IMR-90 (cell line): ENCODE measurements at regions not wholly inside any gene's neighbourhood (a gene's known extent, or its start where the extent isn't known, plus 50 kb on each side); places are given as distances from the start of the nearest gene placed in this dataset.

Experiments used
- ATAC-seq: fragments of 200-7000 bp; cut with Tn5 transposase; 2 replicates; pipeline ENCODE4 v1.9.1; 2020; ENCODE audit warnings: low read depth, mild to moderate bottlenecking, moderate library complexity
- BruUV-seq: library from RNA; stranded (reverse); fragments of 400-500 nt; replicated peaks from 2 replicates; lab custom pipeline; 2021; lab: Mats Ljungman, UMichigan
- CTCF ChIA-PET: fragments of 300-600 bp; formaldehyde crosslinking; extraction: SDS; loops from one replicate; lab custom pipeline; 2021; ENCODE audit warnings: antibody characterized with exemption; lab: Yijun Ruan, JAX
- POLR2A ChIA-PET: fragments of 300-600 bp; sonication (Branson Sonifier 250); formaldehyde crosslinking; loops from one replicate; lab custom pipeline; 2022; ENCODE audit warnings: antibody characterized with exemption; ENCODE audit not compliant: unreplicated experiment; lab: Charles Lee
- DNase-seq: peaks from one replicate; pipeline ENCODE4 v3.0.0; 2013
- H2AFZ ChIP-seq: replicated peaks from 2 replicates; pipeline ENCODE3; 2013; ENCODE audit warnings: low read length, mild to moderate bottlenecking; ENCODE audit not compliant: poor library complexity
- H2AK5ac ChIP-seq: 2 replicates; pipeline ENCODE4 v1.6.1; 2013; ENCODE audit warnings: low read depth, low read length, inconsistent platforms
- H2AK9ac ChIP-seq: replicated peaks from 2 replicates; pipeline ENCODE3; 2013; ENCODE audit warnings: mild to moderate bottlenecking, low read depth, low read length, moderate library complexity; ENCODE audit not compliant: poor library complexity
- H2BK120ac ChIP-seq: 2 replicates; pipeline ENCODE4 v1.6.1; 2013; ENCODE audit warnings: low read depth, low read length, inconsistent platforms
- H2BK15ac ChIP-seq: 3 replicates; pipeline ENCODE4 v1.6.1; 2013; ENCODE audit warnings: low read depth, low read length, inconsistent platforms
- H2BK20ac ChIP-seq: 2 replicates; pipeline ENCODE4 v1.6.1; 2013; ENCODE audit warnings: low read depth, mild to moderate bottlenecking, inconsistent platforms, low read length, moderate library complexity
- H2BK5ac ChIP-seq: 2 replicates; pipeline ENCODE4 v1.6.1; 2013; ENCODE audit warnings: mild to moderate bottlenecking, low read depth, low read length, inconsistent platforms; ENCODE audit not compliant: poor library complexity, severe bottlenecking
- H3K14ac ChIP-seq: replicated peaks from 2 replicates; pipeline ENCODE4 v1.6.1; 2013; ENCODE audit warnings: low read depth, low read length, inconsistent platforms
- H3K18ac ChIP-seq: 2 replicates; pipeline ENCODE4 v1.6.1; 2013; ENCODE audit warnings: low read depth, low read length, control low read depth
- H3K23ac ChIP-seq: 2 replicates; pipeline ENCODE4 v1.6.1; 2013; ENCODE audit warnings: low read depth, low read length, inconsistent platforms
- H3K27ac ChIP-seq: 2 replicates; pipeline ENCODE4 v1.5.1; 2013; ENCODE audit warnings: mild to moderate bottlenecking, control low read depth, low read length; ENCODE audit not compliant: insufficient read depth
- H3K27me3 ChIP-seq: 2 replicates; pipeline ENCODE4 v1.6.1; 2013; ENCODE audit warnings: low read length; ENCODE audit not compliant: control insufficient read depth, insufficient read depth
- H3K36me3 ChIP-seq: 2 replicates; pipeline ENCODE4 v1.6.1; 2013; ENCODE audit warnings: low read length, mixed read lengths; ENCODE audit not compliant: control insufficient read depth, insufficient read depth
- H3K4ac ChIP-seq: 2 replicates; pipeline ENCODE4 v1.6.1; 2013; ENCODE audit warnings: low read depth, low read length, inconsistent platforms
- H3K4me1 ChIP-seq: 2 replicates; pipeline ENCODE4 v1.6.1; 2013; ENCODE audit warnings: low read length, mixed read lengths; ENCODE audit not compliant: control insufficient read depth, insufficient read depth
- H3K4me2 ChIP-seq: 2 replicates; pipeline ENCODE4 v1.6.1; 2013; ENCODE audit warnings: low read depth, mild to moderate bottlenecking, control low read depth, low read length, moderate library complexity
- H3K4me3 ChIP-seq: 2 replicates; pipeline ENCODE4 v1.5.1; 2013; ENCODE audit warnings: low read depth, mild to moderate bottlenecking, control low read depth, low read length, moderate library complexity; ENCODE audit not compliant: insufficient read depth
- H3K56ac ChIP-seq: 2 replicates; pipeline ENCODE4 v1.6.1; 2013; ENCODE audit warnings: low read length, inconsistent platforms; ENCODE audit not compliant: insufficient read depth; ENCODE audit errors: extremely low read depth
- H3K79me1 ChIP-seq, 2 experiments: 2 replicates each; pipeline ENCODE4 v1.6.1; 2013; ENCODE audit warnings: low read length in 2 of 2, inconsistent platforms in 1 of 2, low read depth in 1 of 2
- H3K9ac ChIP-seq: 2 replicates; pipeline ENCODE4 v1.6.1; 2013; ENCODE audit warnings: low read depth, low read length, control low read depth
- H3K9me1 ChIP-seq: 2 replicates; pipeline ENCODE4 v1.6.1; 2013; ENCODE audit warnings: low read length, inconsistent platforms; ENCODE audit not compliant: insufficient read depth
- H3K9me3 ChIP-seq: 2 replicates; pipeline ENCODE4 v1.6.1; 2013; ENCODE audit warnings: low read length; ENCODE audit not compliant: control insufficient read depth, insufficient read depth
- H4K20me1 ChIP-seq: 2 replicates; pipeline ENCODE4 v1.6.1; 2013; ENCODE audit warnings: low read length, inconsistent platforms; ENCODE audit not compliant: insufficient read depth
- H4K5ac ChIP-seq: 2 replicates; pipeline ENCODE4 v1.6.1; 2013; ENCODE audit warnings: mild to moderate bottlenecking, low read depth, low read length, control low read depth
- H4K8ac ChIP-seq, 2 experiments: 2 replicates each; pipeline ENCODE4 v1.6.1; 2013; ENCODE audit warnings: low read depth in 2 of 2, low read length in 2 of 2, control low read depth in 1 of 2, inconsistent platforms in 1 of 2
- H4K91ac ChIP-seq: 2 replicates; pipeline ENCODE4 v1.6.1; 2013; ENCODE audit warnings: low read depth, low read length, inconsistent platforms; ENCODE audit not compliant: insufficient read depth
- BHLHE40 ChIP-seq: fragments of 150-350 bp; IDR thresholded peaks from 2 replicates; pipeline ENCODE4 v1.6.1; 2016; ENCODE audit warnings: mild to moderate bottlenecking, low read depth, low read length
- CHD1 ChIP-seq: IDR thresholded peaks from 2 replicates; pipeline ENCODE4 v1.6.1; 2012; ENCODE audit warnings: low read depth, low read length, improper control_type of control experiment
- MAFK ChIP-seq: IDR thresholded peaks from 2 replicates; pipeline ENCODE4 v1.6.1; 2012; ENCODE audit warnings: low read depth, low read length, improper control_type of control experiment
- MXI1 ChIP-seq: IDR thresholded peaks from 2 replicates; pipeline ENCODE4 v1.6.1; 2012; ENCODE audit warnings: low read depth, mild to moderate bottlenecking, low read length, moderate library complexity, borderline replicate concordance
- NFE2L2 ChIP-seq: fragments of 150-350 bp; IDR thresholded peaks from 2 replicates; pipeline ENCODE4 v1.6.1; 2016; ENCODE audit warnings: low read depth, mild to moderate bottlenecking, low read length
- SMC3 ChIP-seq: fragments of 150-350 bp; IDR thresholded peaks from 2 replicates; pipeline ENCODE4 v1.6.1; 2016; ENCODE audit warnings: low read depth, mild to moderate bottlenecking, antibody characterized with exemption, low read length, moderate library complexity
- WGBS, 2 experiments: methylation state at CpG; one replicate each; pipeline versions ENCODE4 v1.1.5 to v1.1.7; 2013; ENCODE audit warnings: missing lambda C conversion rate in 2 of 2; ENCODE audit not compliant: insufficient read length in 1 of 2; ENCODE audit errors: extremely low coverage in 2 of 2; 5-methylcytosine and 5-hydroxymethylcytosine counted together
- dilution Hi-C: fragments of 300-500 bp; cut with HindIII; formaldehyde crosslinking; loops from one replicate; pipeline ENCODE4 v1.14.3; 2018; ENCODE audit warnings: low sequenced_read_pairs; ENCODE audit not compliant: unreplicated experiment
- in situ Hi-C: fragments of 300-500 bp; cut with MboI; formaldehyde crosslinking; loops from 3 replicates; pipeline ENCODE4 v1.14.3; 2019; ENCODE audit warnings: low sequenced_read_pairs, inconsistent platforms, mixed read lengths
- intact Hi-C: fragments of 100-400 bp; cut with micrococcal nuclease; formaldehyde crosslinking; loops from 2 replicates; pipeline ENCODE4 v1.10.0; 2022
- TF ChIP-seq, protein P1 (sequence below): fragments of 150-350 bp; IDR thresholded peaks from 2 replicates; pipeline ENCODE4 v1.6.1; 2017; ENCODE audit warnings: mild to moderate bottlenecking, antibody characterized with exemption, low read length, low read depth

DNA sequence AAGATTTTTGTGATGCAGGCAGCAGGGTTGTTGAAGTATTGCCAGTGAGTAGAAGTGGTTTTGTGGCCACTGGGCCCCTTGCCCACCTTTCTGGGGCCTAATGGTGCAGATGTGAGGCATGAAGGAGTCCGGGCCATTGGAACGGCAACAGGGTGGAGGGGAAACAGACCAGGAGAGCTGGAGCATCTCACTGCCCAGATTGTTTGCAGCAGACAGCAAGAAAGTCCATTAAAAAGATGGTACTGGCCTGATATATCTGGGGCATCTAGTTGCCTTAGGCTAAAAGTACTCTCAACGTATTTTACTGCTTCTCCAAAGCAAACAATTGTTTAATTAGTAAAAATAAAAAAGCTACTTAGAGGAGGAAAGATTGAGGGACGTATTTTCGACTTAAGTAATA lies 298.4 kb downstream of the SATB1 start:
- dilution Hi-C loops: no loop called here
- Histone ChIP-seq H4K5ac (no peak overlapping the region), H2AK9ac (no peak overlapping the region), H3K9me3 (no peaks in the 10 kb centered on the region), H3K27ac (no peak overlapping the region), H3K4me3 (no peak overlapping the region), H3K36me3 (no peaks in the 10 kb centered on the region), H3K4me2 (no peak overlapping the region), H3K4me1 (no peaks in the 10 kb centered on the region), H3K9ac (no peak overlapping the region), H2AK5ac (no peak overlapping the region), H3K56ac (no peak overlapping the region), H2BK20ac (no peak overlapping the region), H2BK15ac (no peak overlapping the region), H4K20me1 (no peaks in the 10 kb centered on the region), H2BK120ac (no peak overlapping the region), H3K4ac (no peak overlapping the region), H3K27me3 (no peaks in the 10 kb centered on the region), H3K79me1 (no peaks in the 10 kb centered on the region), H3K9me1 (no peaks in the 10 kb centered on the region), H3K23ac (no peak overlapping the region), H2BK5ac (no peak overlapping the region), H3K14ac (no peak overlapping the region), H3K18ac (no peak overlapping the region), H4K91ac (no peak overlapping the region), H2AFZ (no peak overlapping the region), H4K8ac (no peak overlapping the region)
- in situ Hi-C loops: no loop called here
- ChIA-PET POLR2A (no interaction called here), CTCF (no interaction called here)
- ATAC-seq (no peak), DNase-seq (no peak)
- BruUV-seq: no TSS peak
- 100% methylated on average over 2 of the region's 5 CpGs; no CpG with 5 or more reads in 1 of the 2 experiments for WGBS, 2 experiments
- TF ChIP-seq, protein P1, sequence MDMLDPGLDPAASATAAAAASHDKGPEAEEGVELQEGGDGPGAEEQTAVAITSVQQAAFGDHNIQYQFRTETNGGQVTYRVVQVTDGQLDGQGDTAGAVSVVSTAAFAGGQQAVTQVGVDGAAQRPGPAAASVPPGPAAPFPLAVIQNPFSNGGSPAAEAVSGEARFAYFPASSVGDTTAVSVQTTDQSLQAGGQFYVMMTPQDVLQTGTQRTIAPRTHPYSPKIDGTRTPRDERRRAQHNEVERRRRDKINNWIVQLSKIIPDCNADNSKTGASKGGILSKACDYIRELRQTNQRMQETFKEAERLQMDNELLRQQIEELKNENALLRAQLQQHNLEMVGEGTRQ: no peak
- TF ChIP-seq SMC3: no peak
- no peak for TF ChIP-seq MXI1
- no peak for TF ChIP-seq NFE2L2
- TF ChIP-seq BHLHE40: no peak
- no peak for TF ChIP-seq MAFK
- TF ChIP-seq CHD1: no peak
- intact Hi-C loops: no loop called here
